22Rv1 (cell line): ENCODE measurements at regions not wholly inside any gene's neighbourhood (a gene's known extent, or its start where the extent isn't known, plus 50 kb on each side); places are given as distances from the start of the nearest gene placed in this dataset.

Source experiments
- ZFX ChIP-seq: fragments of 450-650 bp; IDR thresholded peaks from 2 replicates; pipeline ENCODE4 v1.6.1; 2017; ENCODE audit warnings: antibody characterized with exemption, borderline replicate concordance
- TF ChIP-seq, protein P1 (sequence below): fragments of 450-650 bp; IDR thresholded peaks from 2 replicates; pipeline ENCODE4 v1.5.1; 2017; ENCODE audit warnings: mild to moderate bottlenecking

DNA sequence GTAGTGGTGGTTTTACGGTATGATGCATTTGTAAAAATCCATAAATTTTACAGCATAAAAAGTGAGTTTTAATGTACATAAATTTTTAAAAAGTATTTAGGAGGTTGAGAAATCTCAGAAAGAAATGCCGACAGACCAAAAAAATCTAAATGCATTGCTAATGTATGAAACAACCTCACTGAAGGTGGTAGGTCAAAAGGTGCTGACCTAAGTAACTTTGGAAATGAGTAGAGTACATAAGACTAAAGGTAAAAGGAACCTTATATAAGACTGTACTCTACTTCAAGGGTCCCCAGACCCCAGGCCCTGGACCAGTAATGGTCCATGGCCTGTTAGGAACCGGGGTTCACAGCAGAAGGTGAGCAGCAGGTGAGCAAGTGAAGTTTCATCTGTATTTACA lies 163.4 kb downstream of the COL6A3 start:
- TF ChIP-seq, protein P1, sequence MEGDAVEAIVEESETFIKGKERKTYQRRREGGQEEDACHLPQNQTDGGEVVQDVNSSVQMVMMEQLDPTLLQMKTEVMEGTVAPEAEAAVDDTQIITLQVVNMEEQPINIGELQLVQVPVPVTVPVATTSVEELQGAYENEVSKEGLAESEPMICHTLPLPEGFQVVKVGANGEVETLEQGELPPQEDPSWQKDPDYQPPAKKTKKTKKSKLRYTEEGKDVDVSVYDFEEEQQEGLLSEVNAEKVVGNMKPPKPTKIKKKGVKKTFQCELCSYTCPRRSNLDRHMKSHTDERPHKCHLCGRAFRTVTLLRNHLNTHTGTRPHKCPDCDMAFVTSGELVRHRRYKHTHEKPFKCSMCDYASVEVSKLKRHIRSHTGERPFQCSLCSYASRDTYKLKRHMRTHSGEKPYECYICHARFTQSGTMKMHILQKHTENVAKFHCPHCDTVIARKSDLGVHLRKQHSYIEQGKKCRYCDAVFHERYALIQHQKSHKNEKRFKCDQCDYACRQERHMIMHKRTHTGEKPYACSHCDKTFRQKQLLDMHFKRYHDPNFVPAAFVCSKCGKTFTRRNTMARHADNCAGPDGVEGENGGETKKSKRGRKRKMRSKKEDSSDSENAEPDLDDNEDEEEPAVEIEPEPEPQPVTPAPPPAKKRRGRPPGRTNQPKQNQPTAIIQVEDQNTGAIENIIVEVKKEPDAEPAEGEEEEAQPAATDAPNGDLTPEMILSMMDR: no peak
- no peak for TF ChIP-seq ZFX
